ENCODE measurements at regions not wholly inside any gene's neighbourhood (a gene's known extent, or its start where the extent isn't known, plus 50 kb on each side); places are given as distances from the start of the nearest gene placed in this dataset.

DNA sequence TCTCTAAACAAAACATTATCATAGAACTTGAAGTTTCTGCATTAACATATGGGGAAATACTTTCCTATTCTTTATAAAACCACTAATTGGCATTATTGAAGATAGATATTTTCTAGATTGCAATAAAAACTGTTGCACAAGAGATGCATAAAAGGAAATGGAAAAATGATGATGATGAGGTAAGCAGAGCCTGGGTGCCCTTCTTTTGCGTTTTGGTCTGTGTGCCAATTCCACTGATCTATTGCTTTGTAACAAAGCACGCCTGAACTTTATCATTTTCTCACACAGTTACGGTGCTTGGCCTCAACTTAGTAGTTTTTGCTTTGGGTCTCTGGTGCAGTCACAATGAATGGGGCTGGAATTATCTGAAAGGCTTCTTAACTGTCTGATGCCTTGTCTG is 450.5 kb downstream of the MAFB start:
- no peak overlapping the region for H3K27ac Mint-ChIP-seq

DNA sequence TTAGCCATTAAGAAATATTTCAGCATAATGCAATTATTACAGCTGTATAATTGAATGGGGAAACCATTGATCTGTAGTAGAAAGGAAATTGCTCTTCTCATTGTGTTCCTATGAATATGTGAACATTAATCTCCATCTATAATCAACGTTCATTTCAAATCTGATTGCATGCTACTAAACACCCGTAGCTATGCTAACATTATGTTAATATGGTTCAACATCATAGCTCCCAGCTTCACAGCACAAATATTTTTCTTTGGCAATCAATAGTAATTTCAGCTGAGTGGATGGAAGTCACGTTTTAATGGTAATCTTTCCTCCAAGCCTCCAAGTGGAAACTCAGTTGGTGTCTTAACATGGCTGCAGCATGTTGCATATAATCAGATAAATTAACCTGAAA is 454.4 kb downstream of the MAFB start:
- Histone ChIP-seq H3K4me3 (no peak overlapping the region), H3K27ac (ENCODE audit: low read depth) (no peak overlapping the region), H3K27me3 (ENCODE audit: insufficient read depth) (no peaks in the 10 kb centered on the region), H3K79me2 (replicated peaks; ENCODE audit: insufficient read depth) (no peaks in the 10 kb centered on the region), H3K4me2 (no peak overlapping the region), H2AFZ (no peak overlapping the region), H3K4me1 (ENCODE audit: insufficient read depth) (no peaks in the 10 kb centered on the region), H4K20me1 (replicated peaks; ENCODE audit: insufficient read depth) (no peaks in the 10 kb centered on the region), H3K36me3 (ENCODE audit: insufficient read depth) (no peaks in the 10 kb centered on the region), H3F3A (replicated peaks; ENCODE audit: low read depth) (no peaks in the 10 kb centered on the region), H3K9me2 (ENCODE audit: insufficient read depth) (0 out of 2 replicates have a peak, but pooled peaks cover 4% of the 10 kb centered on the region)
- H3K4me3 Mint-ChIP-seq: no peak overlapping the region
- peaks cover 10% of the 10 kb centered on the region; the same call in 2 of the 3 replicates for H3K36me3 Mint-ChIP-seq (ENCODE audit: low read depth)
- no peaks in the 10 kb centered on the region; the same call in 1 of the 3 replicates for H3K4me1 Mint-ChIP-seq
- DNase-seq (ENCODE audit: low spot score) (no peak), ATAC-seq (no peak)
- TF ChIP-seq STAT1 (IDR thresholded peaks at IDR 0.05; ENCODE audit: unreplicated experiment) (no peak), CREB1 (CRISPR knock-in tag; IDR thresholded peaks at IDR 0.05; ENCODE audit: low read depth) (no peak), JUNB (IDR thresholded peaks at IDR 0.05; ENCODE audit: unreplicated experiment) (no peak), POLR2AphosphoS5 (IDR thresholded peaks at IDR 0.05; ENCODE audit: low read depth) (no peak), EZH2phosphoT487 (IDR thresholded peaks at IDR 0.05; ENCODE audit: unreplicated experiment) (no peak), EZH2 (IDR thresholded peaks at IDR 0.05; ENCODE audit: low read depth, unreplicated experiment) (no peak)
- TF ChIP-seq, protein P1, sequence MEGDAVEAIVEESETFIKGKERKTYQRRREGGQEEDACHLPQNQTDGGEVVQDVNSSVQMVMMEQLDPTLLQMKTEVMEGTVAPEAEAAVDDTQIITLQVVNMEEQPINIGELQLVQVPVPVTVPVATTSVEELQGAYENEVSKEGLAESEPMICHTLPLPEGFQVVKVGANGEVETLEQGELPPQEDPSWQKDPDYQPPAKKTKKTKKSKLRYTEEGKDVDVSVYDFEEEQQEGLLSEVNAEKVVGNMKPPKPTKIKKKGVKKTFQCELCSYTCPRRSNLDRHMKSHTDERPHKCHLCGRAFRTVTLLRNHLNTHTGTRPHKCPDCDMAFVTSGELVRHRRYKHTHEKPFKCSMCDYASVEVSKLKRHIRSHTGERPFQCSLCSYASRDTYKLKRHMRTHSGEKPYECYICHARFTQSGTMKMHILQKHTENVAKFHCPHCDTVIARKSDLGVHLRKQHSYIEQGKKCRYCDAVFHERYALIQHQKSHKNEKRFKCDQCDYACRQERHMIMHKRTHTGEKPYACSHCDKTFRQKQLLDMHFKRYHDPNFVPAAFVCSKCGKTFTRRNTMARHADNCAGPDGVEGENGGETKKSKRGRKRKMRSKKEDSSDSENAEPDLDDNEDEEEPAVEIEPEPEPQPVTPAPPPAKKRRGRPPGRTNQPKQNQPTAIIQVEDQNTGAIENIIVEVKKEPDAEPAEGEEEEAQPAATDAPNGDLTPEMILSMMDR (conservative IDR thresholded peaks at IDR 0.05; ENCODE audit: low read depth in 2 of 2): no peak
- TF ChIP-seq, protein P2, sequence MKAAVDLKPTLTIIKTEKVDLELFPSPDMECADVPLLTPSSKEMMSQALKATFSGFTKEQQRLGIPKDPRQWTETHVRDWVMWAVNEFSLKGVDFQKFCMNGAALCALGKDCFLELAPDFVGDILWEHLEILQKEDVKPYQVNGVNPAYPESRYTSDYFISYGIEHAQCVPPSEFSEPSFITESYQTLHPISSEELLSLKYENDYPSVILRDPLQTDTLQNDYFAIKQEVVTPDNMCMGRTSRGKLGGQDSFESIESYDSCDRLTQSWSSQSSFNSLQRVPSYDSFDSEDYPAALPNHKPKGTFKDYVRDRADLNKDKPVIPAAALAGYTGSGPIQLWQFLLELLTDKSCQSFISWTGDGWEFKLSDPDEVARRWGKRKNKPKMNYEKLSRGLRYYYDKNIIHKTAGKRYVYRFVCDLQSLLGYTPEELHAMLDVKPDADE (IDR thresholded peaks at IDR 0.05): no peak
- H3K27me3 Mint-ChIP-seq (ENCODE audit: insufficient read depth, low read depth, poor library complexity): peaks cover 5% of the 10 kb centered on the region
- no peaks in the 10 kb centered on the region for H3K9me3 Mint-ChIP-seq
- no peak overlapping the region for H3K27ac Mint-ChIP-seq

More for the DNA sequence above, 450.5 kb downstream of the MAFB start:
- Mint-ChIP-seq H3K4me3 (no peak overlapping the region), H3K27me3 (ENCODE audit: insufficient read depth, low read depth, poor library complexity) (peaks cover 5% of the 10 kb centered on the region), H3K36me3 (ENCODE audit: low read depth) (no peaks in the 10 kb centered on the region), H3K4me1 (no peaks in the 10 kb centered on the region; the same call in 2 of the 3 replicates), H3K9me3 (no peaks in the 10 kb centered on the region)
- Histone ChIP-seq H3K9me2 (ENCODE audit: insufficient read depth) (no peaks in the 10 kb centered on the region), H3K27me3 (ENCODE audit: insufficient read depth) (no peaks in the 10 kb centered on the region), H3K4me3 (no peak overlapping the region), H3F3A (replicated peaks; ENCODE audit: low read depth) (no peaks in the 10 kb centered on the region), H3K4me2 (no peak overlapping the region), H3K36me3 (ENCODE audit: insufficient read depth) (no peaks in the 10 kb centered on the region), H3K4me1 (ENCODE audit: insufficient read depth) (no peaks in the 10 kb centered on the region), H2AFZ (no peak overlapping the region), H3K79me2 (replicated peaks; ENCODE audit: insufficient read depth) (no peaks in the 10 kb centered on the region), H3K27ac (ENCODE audit: low read depth) (no peak overlapping the region), H4K20me1 (replicated peaks; ENCODE audit: insufficient read depth) (no peaks in the 10 kb centered on the region)
- no peak for ATAC-seq
- DNase-seq (ENCODE audit: low spot score): no peak
- TF ChIP-seq EZH2phosphoT487 (IDR thresholded peaks at IDR 0.05; ENCODE audit: unreplicated experiment): no peak
- TF ChIP-seq, protein P2 (IDR thresholded peaks at IDR 0.05): no peak
